TTC549 (cell line): ENCODE measurements at regions not wholly inside any gene's neighbourhood (a gene's known extent, or its start where the extent isn't known, plus 50 kb on each side); places are given as distances from the start of the nearest gene placed in this dataset.
"Not testable (repeated sequence)": the region's sequence is repeated elsewhere in the genome, so short reads cannot be mapped to it uniquely, and the experiment has no call there.

Source experiments
- FAIRE-seq: peaks from 2 replicates; lab custom pipeline; 2012; peaks lifted over from hg19 to GRCh38; lab: Jason Lieb, UNC

DNA sequence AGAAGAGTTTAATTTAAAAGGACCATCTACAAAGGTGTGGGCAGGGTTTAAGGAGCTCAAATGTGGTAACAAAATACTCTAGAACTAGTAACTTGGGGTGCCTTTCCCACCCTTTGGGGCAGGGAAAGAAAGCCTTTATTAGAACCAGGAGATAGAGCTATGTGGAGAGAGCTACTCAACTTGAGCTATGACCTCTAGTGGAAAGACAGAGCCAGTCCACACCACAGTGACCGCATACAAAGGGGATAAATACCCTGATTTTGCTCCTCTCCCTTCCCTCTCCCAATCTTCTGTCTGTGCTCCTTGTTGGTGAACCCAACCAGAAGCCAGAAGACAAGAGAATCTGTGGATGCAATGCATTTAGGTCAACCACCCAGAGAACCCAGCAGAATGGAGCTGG lies 54.4 kb upstream of the JAK1 start:
- no peak for FAIRE-seq

DNA sequence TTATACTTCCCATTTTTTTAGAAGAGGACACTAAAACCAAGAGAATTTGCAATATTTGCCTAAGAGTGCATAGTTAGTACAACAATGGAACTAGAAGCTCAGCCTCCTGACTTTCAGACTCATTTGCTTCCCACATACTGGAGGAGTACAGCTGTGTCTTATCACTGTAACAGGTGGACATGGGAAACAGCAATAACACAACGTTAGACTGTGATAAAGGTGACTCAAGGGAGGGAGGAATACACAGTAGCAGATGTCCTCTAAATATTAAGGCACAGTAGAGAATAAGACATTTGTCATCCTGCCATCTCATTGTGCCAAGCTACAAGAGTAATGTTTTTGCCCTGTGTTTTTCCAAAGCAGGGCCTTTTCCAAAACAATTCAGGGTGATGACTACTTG lies 55.4 kb upstream of the JAK1 start:
- FAIRE-seq, result no peak

DNA sequence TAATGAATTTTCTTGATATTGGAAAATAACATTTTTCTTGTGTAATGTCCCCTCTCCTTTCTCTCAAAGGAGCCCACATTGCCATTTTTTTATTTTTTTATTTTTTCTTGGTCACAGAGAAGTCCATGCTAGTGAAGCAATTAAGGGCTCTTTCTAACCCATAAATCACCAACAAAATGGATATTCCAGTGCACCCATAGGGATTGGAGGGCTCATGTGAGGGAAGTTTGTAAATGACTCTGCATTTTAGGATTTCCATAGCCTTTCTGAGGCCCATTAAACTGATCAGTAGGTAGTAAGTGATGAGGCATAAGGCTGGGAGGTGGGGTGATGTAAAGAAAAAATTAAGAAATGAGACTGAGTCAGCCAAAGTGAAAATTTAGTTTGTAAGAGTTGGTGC lies 55.9 kb upstream of the JAK1 start:
- no peak for FAIRE-seq

DNA sequence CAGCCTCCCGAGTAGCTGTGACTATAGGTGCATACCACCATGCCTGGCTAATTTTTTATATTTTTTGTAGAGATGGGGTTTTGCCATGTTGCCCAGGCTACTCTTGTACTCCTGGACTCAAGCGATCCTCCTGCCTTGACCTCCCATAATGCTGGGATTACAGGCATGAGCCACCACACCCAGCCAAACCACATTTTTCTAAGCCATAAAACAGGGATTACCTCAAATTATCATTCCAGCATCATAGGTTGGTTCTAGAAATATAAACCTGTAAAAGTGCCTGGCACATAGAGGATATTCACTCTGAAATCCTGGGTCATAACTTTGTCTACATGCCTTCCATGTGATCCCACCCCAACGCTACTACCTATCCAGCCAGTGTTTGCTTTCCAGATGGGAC lies 59.4 kb upstream of the JAK1 start:
- FAIRE-seq, result no peak

DNA sequence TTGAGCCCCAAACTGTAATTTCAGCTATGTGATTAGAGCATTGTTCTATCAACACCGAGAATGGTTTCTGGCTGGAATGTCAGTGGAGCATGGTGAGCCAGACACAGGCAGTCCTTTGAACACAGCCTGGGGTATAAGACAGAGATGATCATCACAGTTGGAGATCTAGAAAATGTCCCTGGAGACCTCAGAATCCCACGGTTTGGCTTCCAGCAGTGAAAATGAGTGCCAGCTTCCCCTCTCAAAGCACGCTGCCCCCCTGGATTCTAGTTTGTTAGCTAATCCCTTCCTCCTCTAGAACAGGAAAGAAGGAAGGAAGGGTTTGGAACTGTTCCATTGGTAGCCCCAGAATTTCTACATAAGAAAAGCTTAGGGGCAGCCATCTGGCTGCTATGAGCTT lies 59.9 kb upstream of the JAK1 start:
- FAIRE-seq, result no peak

DNA sequence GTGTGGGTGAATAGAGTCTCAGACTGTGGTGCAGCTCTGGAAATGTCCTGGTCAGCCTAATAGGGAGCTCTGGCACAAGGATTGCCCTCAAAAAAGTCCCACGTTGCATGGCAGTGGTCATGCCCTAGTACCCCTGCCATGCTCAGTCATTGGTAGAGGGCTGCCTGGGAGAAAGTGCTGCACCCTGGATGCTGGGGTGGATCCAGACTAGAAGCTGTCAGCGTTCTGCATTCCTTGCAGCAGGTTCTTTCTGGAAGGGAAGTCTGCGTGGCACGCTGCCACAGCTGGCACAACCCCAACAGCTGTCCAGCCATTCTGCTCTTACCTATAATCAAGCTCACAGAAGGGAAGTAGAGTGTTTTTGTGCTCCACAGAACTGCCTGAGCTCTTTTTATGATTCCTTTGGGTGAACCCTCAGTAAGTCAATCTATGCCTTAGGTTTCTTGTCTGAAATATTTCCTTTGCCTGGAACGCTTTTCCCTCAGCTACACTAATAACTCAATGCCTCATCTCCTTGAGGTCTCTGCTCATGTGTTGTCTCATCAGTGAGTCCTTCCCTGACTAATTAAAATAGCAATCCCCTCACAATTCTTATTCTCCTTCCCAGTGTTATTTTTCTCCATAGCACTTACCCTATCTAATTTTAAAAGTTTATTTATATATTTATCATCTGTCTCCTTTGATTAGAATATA lies 61.5 kb upstream of the JAK1 start:
- no peak for FAIRE-seq

DNA sequence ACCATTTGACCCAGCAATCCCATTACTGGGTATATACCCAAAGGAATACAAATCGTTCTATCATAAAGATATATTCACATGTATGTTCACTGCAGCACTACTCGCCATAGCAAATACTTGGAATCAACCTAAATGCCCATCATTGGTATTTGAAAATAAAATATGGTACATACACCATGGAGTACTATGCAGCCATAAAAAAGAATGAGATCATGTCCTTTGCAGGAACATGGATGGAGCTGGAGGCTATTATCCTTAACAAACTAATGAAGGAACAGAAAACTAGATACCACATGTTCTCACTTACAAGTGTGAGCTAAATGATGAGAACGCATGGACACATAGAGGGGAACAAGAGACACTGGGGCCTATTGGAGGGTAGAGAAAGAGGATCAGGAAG lies 63.1 kb upstream of the JAK1 start:
- FAIRE-seq, result not testable (repeated sequence)

DNA sequence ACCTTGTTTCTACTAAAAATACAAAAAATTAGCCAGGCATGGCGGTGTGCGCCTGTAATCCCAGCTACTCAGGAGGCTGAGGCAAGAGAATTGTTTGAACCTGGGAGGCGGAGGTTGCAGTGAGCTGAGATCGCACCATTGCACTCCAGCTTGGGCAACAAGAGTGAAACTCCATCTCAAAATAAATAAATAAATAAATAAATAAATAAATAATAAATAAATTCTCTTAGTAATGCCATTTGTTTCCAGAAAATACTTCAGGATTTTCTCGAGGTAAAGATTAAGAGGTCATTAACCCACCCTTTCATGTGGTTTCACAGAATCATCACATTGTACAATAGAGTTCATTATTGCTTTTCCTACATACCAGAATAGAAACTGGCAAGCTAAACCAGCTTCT lies 68.5 kb upstream of the JAK1 start:
- not testable (repeated sequence) for FAIRE-seq

DNA sequence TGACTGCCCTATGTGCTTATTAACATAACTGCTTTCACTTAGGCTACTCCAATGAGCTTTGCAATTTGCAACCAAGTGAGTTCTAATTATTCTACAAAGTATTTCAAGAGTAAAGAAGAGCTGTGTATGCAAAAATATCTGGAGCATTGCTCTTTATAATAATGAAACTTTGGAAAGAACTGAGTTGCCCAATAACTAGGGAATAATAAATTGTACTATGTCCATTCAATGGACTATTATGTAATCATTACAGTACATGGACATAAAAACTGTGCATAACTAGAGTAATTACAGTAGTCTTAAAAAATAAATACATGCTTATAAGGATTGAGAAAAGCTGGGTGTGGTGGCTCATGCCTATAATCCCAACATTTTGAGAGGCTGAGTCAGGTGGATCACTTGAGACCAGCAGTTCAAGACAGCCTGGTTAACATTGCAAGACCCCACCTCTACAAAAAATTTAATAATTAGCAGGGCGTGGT lies 70.3 kb upstream of the JAK1 start:
- no peak for FAIRE-seq

DNA sequence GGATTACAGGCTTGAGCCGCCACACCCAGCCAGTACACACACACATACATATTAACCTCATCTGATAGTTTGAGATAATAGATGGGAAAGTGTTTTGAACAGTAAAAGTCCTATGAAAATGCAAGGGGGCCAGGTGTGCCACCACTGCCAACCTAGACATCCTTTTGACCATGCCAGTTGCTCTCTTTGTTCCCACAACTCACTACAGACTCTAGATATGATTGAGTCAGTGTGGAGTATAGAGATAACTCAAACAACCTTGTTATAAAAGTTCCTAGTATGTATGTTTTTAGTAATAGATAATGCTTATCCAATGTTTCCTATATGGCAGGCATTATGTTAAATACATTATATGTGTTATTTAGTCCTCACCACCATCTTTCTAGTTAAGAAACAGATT lies 72.7 kb upstream of the JAK1 start:
- FAIRE-seq, result no peak

DNA sequence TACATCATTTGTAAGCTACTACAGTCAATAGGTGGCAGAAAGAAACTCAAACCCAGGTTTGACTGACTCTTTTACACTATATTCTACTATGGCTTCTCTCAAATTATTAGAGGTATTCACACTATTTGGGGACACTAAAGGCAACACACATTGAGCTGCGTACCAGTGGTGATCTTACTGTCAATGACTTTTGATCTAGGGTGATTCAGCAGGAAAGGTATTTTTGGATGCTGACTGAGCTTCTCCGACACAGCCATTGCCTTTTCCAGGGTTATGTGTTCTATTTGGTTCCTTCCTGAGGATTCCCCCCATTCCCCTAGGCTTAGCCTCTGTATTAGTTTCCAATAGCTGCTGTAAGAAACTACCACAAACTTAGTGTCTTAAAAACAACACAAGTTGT lies 73.2 kb upstream of the JAK1 start:
- no peak for FAIRE-seq

DNA sequence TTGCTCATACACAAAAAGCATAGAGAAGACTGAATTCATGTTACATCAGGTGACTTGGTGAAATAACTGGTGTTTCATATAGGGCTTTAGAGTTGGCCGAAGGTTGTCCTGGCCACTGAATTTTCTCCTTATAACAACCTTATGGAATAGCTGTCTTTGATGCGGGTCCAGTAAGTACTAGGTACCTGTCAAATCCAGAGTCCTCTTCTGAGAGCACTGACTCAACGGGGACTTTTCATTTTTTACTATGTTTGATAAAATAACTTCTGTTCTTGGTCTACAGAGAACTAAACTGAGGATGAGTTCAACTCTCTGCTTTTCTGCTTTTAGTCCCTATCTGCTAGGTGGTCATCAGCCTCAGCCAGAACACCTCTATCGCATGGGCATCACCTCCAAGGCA lies 76.1 kb upstream of the JAK1 start:
- no peak for FAIRE-seq

DNA sequence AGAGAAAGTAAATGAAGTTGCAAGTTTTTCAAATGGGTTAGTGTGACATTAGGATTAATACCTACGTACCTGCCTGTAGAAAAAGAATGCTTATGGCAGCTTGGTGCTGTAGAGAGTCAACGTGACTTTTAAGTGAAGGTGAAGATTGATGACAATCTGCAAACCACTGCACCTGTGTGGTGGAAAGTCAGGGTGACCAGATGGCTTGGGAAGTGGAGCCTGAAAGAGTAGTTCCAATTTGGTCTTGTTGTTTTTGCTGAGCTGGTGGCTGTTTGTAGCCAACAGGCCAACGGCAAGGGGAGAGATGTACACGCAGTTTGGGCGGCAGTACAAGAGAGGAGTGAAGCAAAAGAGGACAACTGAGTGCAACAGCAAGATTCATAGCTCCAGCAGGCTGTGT lies 78.1 kb upstream of the JAK1 start:
- FAIRE-seq, result no peak

DNA sequence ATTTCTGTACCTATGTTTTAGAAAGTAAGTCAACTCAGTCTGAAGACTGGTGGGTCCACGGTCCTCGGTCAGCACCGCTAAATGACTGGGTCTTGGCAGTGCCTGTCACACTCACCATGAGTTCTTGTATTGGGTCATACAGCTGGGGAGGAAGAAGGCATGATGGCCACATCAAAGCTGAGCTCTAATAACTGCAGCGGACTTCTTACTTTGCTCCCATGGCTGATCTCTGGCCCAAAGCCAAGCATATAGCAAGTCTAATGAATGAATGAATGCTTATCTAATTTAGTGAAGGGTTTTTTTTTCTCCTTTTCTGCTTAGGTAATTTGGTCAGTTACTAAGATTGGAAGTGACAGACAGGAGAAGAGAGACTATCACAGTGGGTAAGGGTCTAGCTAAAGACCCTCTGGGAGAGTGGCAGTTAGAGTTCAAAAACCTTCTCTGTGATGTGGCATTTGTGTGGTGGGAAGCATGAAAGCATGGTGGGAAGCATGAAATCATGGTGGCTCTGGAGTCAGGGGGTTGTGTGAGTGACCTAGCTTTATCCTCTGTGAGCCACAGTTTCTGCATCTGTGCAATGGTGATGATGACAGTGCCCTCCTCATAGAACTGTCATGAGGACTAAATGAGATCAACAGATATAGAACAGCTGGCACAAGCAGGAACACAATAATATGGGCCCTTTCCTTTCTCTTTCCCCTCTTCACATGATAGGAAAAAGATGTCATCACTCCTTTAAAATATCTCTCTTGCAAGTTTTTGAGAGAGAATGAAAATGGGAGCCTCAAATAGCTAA lies 78.9 kb upstream of the JAK1 start:
- FAIRE-seq, result no peak

DNA sequence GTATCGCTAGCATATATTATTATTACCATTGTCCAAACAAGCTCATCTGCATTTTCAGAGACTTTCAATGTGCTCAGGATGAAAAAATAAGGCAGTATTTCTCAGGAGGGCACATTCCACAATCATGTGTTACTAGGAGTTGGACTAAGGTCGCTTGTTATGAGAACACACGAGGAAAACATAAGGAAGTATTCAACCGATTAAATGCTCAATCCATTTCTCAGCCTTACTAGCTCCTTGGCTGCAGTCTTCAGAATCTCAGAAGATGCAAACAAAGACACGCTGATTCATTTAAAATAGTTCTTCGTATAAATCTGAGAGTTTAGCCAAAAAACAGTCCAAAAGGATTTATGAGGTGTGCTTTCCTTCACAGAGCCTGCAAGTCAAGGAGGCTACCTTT lies 82.0 kb upstream of the JAK1 start:
- FAIRE-seq, result no peak

DNA sequence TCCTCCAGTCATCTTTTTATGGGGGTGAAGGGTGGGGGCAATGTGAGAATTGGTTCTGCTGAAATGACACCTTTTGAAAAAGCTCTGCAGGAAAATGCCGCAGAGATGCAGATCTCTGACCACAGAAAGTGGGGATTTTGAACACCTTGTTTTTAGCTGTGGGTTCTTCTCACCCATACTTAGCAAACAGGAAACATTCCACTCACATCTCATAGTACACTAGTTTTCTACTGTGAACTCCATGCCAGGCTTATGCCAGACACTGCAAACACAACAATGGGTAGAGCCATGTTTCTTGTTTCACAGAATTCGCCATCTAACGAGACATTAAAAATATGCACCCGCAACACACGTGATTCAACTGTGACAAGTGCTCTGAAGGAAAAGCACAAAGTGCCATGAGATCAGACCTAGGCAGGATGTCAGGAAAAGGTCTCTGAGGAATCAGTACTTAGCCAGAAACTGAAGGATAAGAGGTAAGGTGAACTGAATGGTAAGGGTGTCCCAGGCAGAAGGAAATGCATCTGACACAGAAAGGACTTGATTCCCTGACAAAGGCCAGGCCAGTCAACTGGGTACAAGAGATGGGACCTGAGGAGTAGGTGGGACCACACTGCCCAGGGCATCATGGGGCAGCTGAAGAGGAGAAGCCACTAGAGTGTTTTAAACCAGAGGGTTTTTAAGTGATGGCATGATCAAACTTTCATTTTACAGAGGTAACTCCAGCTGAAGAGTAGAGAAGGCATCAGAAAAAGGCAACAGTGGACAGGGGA lies 83.8 kb upstream of the JAK1 start:
- FAIRE-seq, result no peak

DNA sequence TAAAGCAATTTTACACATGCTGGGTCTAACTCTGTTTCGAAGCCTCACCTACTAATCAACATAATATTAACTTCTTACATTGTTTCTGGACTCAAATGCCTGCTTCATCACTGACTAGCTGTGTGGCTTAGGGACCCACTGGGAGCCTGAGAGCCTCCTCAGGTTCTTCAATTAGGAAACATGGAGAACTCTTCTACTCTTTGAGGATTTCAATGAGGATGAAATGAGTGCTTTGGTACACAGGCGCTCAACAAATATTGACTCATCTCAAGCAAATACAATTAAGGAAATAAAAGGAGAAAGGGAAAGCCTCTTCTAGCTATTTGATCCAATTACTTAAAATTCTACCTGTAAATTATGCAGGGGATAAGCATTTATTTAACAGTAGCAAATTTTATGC lies 84.4 kb upstream of the JAK1 start:
- no peak for FAIRE-seq

DNA sequence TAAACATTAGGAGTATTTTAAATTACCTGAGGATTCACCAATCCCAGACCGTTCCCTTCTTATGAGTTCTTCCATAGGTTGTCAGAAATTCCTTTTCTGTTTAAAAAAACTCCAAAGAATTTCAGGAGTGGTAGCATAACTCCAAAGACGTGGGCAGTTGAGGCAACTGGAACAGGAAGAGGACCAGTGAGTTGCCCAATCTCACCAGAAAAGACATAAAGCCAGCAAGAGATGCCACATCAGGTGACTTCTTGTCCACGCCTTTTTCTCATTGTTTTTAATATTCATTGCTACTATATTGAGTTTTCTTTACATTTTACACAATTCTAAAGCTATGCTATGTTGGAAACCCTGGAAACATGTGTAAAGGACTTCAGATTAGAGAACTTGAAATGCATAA lies 88.1 kb upstream of the JAK1 start:
- no peak for FAIRE-seq

DNA sequence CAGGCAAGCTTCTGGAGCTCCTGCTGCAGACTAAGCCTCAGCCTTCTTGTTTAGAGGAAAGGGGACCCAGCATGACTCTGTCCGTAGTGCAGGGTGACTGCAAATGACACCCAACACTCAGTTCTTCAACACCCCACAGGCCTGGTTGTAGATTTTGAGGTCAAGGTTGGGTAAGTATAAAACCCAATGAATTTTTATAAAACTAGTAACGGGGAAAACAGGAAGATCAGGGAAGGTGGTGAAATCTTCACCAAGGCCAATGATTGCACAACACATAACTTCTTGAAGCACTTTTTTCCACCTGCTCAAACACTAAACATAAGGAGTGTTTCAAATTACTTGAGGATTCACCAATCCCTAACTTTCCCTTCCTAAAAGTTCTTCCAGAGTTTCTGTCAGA lies 89.4 kb upstream of the JAK1 start:
- no peak for FAIRE-seq

DNA sequence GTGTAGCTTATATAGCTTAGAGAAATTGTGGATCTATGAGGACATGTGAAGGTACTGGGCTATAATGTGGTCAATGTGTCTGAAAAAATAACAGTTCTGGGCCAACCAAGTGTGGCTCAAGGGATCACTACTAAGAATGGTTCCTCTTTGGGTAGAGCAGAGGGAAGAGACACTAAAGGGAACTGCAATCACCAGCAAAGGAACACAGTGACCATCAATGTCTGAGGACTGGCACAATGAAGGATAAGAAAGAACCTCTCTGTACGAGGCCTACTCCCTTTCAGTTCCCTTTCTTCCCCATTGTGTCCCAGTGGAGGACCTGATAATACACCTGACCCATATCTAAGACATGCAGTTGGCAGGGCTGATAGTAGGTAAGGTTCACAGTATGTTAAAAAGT lies 89.9 kb upstream of the JAK1 start:
- no peak for FAIRE-seq

DNA sequence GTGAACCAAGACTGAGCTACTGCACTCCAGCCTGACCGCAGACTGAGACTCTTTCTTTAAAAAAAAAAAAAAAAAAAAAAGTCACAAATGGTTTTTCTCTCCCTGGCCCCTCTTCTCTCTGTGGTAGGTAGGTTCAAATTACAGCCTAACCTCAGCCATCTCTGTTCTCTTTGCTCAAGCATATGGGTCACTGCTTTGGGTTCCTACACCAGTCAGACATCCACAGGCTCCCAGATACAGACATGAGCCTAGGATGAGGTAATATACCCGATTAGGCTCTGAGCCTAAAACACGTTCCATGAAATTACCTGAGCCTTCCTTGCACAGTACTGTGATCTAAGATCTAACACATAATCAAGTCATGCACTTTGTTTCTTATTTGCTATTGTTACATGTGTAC lies 90.5 kb upstream of the JAK1 start:
- FAIRE-seq, result no peak

DNA sequence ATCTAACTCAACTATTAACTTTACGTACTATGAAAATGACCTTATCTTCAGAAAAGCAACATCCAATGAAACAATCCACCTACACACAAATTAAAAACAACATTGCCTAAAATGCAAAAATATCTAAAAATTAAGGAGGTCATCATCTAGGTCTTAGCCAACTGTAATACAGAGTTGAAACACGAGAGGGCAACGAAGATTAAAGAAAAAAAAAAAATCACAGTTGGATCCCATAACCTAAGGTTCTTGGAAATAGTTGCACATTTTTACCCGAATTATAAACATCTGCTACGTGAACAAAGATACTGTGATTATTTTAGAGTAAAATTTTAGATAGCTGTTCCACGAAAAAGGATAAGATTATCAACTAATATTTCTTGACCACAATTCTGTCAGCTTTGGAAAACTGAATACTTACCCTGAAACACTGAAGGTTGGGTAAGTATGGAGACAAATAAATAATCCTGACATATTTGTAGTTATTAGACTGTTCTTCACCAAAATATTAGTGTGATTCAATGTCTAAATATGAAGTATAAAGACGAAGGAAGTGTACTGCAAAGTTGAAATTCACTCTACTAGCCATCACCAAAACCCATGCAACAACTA lies 88.0 kb upstream of the AK4 start:
- peak; percentile 88 for FAIRE-seq

DNA sequence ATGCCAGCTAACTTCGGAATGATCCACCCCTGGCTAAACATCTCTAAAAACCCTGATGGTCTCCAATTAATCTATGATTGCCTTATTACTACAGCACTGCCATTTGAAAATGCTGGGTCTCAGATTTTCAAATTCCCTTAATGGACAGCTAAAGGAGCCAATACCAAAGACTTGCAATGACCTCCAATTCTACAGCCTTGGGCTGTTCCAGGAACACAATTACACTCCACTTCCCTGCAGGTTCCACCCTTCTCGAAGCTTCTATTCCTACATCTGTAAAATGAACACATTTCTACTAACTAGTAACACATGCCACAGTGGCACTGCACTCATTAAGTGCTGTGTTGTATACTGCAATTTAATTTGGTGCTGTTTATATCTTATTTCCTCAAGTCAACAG lies 85.7 kb upstream of the AK4 start:
- no peak for FAIRE-seq
